Fibroblast of lung (primary cell): ENCODE measurements at regions not wholly inside any gene's neighbourhood (a gene's known extent, or its start where the extent isn't known, plus 50 kb on each side); places are given as distances from the start of the nearest gene placed in this dataset.

Experiments used
- EZH2 ChIP-seq: IDR thresholded peaks from 2 replicates; pipeline ENCODE4 v1.5.1; 2012; ENCODE audit warnings: low read length, control low read depth, mild to moderate bottlenecking; ENCODE audit errors: missing control alignments
- TF ChIP-seq, protein P1 (sequence below), 2 donors: IDR thresholded peaks in 1 of 2; conservative IDR thresholded peaks in 1 of 2; 1 replicate in 1 of 2; 2 replicates in 1 of 2; pipeline ENCODE4 v1.5.1; 2011 to 2012; ENCODE audit warnings: low read length in 2 of 2, control low read depth in 1 of 2, inconsistent platforms in 1 of 2, low read depth in 1 of 2, mild to moderate bottlenecking in 1 of 2

DNA sequence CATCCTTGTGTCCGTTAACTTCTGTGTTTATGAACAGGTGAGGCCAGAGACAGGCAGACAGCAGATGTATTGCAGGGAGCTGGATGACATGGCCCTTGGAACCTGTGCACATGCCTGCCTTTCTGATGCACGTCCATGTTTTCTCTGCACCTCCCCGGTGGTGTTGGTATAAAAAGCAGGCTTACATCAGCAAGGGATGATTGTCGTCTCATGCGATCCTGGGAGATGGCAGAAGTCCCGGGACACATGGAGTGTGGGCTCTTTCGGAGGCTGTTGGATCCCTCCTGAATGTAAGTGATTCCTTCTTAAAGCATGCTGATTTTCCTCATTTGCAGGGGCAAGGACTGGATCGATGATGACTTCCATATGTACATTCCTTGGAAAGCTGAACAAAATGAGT is 134.8 kb downstream of the SNRPN start:
- TF ChIP-seq, protein P1, sequence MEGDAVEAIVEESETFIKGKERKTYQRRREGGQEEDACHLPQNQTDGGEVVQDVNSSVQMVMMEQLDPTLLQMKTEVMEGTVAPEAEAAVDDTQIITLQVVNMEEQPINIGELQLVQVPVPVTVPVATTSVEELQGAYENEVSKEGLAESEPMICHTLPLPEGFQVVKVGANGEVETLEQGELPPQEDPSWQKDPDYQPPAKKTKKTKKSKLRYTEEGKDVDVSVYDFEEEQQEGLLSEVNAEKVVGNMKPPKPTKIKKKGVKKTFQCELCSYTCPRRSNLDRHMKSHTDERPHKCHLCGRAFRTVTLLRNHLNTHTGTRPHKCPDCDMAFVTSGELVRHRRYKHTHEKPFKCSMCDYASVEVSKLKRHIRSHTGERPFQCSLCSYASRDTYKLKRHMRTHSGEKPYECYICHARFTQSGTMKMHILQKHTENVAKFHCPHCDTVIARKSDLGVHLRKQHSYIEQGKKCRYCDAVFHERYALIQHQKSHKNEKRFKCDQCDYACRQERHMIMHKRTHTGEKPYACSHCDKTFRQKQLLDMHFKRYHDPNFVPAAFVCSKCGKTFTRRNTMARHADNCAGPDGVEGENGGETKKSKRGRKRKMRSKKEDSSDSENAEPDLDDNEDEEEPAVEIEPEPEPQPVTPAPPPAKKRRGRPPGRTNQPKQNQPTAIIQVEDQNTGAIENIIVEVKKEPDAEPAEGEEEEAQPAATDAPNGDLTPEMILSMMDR (conservative IDR thresholded peaks at IDR 0.05 in 1 of 2, IDR thresholded peaks at IDR 0.05 in 1 of 2; ENCODE audit: low read depth in 1 of 2, low read length in 2 of 2): no peak
- TF ChIP-seq EZH2: no peak
